Nephron (organoid): ENCODE measurements at regions not wholly inside any gene's neighbourhood (a gene's known extent, or its start where the extent isn't known, plus 50 kb on each side); places are given as distances from the start of the nearest gene placed in this dataset.
"Not testable (repeated sequence)": the region's sequence is repeated elsewhere in the genome, so short reads cannot be mapped to it uniquely, and the experiment has no call there.

Experiments used
- H3K27ac Mint-ChIP-seq, 3 experiments: 2 replicates each; pipeline ENCODE4 v1.8.0; 2020; ENCODE audit warnings: mixed read lengths in 3 of 3, mild to moderate bottlenecking in 2 of 3, moderate library complexity in 1 of 3
- H3K27me3 Mint-ChIP-seq: 2 replicates; pipeline ENCODE4 v1.8.0; 2021; ENCODE audit warnings: low read depth, mild to moderate bottlenecking, moderate library complexity, mixed read lengths
- H3K36me3 Mint-ChIP-seq: 2 replicates; pipeline ENCODE4 v1.8.0; 2020; ENCODE audit warnings: low read depth, mixed read lengths
- H3K4me1 Mint-ChIP-seq: 2 replicates; pipeline ENCODE4 v1.8.0; 2020; ENCODE audit warnings: mixed read lengths
- H3K4me3 Mint-ChIP-seq, 3 experiments: 2 replicates each; pipeline ENCODE4 v1.8.0; 2020; ENCODE audit warnings: mild to moderate bottlenecking in 3 of 3, mixed read lengths in 3 of 3, moderate library complexity in 2 of 3
- H3K9me3 Mint-ChIP-seq: 2 replicates; pipeline ENCODE4 v1.8.0; 2020; ENCODE audit warnings: mixed read lengths
- CTCF ChIP-seq, 3 experiments: fragments of 200-600 bp; sonication (generic); IDR thresholded peaks; one replicate each; pipeline ENCODE4 v1.5.0; 2021; ENCODE audit warnings: antibody characterized with exemption in 3 of 3; ENCODE audit not compliant: unreplicated experiment in 3 of 3

- no peak for TF ChIP-seq CTCF (IDR thresholded peaks at IDR 0.05; ENCODE audit: unreplicated experiment in 3 of 3)
- no peak overlapping the region for H3K27ac Mint-ChIP-seq
- no peak overlapping the region for H3K4me3 Mint-ChIP-seq
- H3K27me3 Mint-ChIP-seq = no peaks in the 10 kb centered on the region
- no peaks in the 10 kb centered on the region for H3K36me3 Mint-ChIP-seq
- peaks cover 9% of the 10 kb centered on the region for H3K9me3 Mint-ChIP-seq
- no peaks in the 10 kb centered on the region for H3K4me1 Mint-ChIP-seq
These were observed 119.5 kb upstream of the PMCH start for GRCh38 chr12:102317155-102317554.

GRCh38 chr12:102316723-102317122 is 119.1 kb upstream of the PMCH start:
- H3K9me3 Mint-ChIP-seq = peaks cover 12% of the 10 kb centered on the region
- H3K27ac Mint-ChIP-seq = no peak overlapping the region
- no peak for TF ChIP-seq CTCF (IDR thresholded peaks at IDR 0.05; ENCODE audit: unreplicated experiment in 3 of 3)
- H3K4me1 Mint-ChIP-seq = no peaks in the 10 kb centered on the region
- no peaks in the 10 kb centered on the region for H3K36me3 Mint-ChIP-seq
- H3K4me3 Mint-ChIP-seq = no peak overlapping the region
- no peaks in the 10 kb centered on the region for H3K27me3 Mint-ChIP-seq

GRCh38 chr12:102314821-102315220 is 117.2 kb upstream of the PMCH start:
- TF ChIP-seq CTCF (IDR thresholded peaks at IDR 0.05; ENCODE audit: unreplicated experiment in 3 of 3) = no peak
- no peaks in the 10 kb centered on the region for H3K27me3 Mint-ChIP-seq
- H3K9me3 Mint-ChIP-seq = peaks cover 10% of the 10 kb centered on the region
- no peaks in the 10 kb centered on the region for H3K4me1 Mint-ChIP-seq
- H3K4me3 Mint-ChIP-seq = no peak overlapping the region
- H3K27ac Mint-ChIP-seq = no peak overlapping the region
- no peaks in the 10 kb centered on the region for H3K36me3 Mint-ChIP-seq

GRCh38 chr12:102313116-102313971 is 115.7 kb upstream of the PMCH start:
- H3K36me3 Mint-ChIP-seq, H3K4me1 Mint-ChIP-seq, H3K4me3 Mint-ChIP-seq, H3K27me3 Mint-ChIP-seq, H3K27ac Mint-ChIP-seq: not testable (repeated sequence)
- peaks cover 12% of the 10 kb centered on the region for H3K9me3 Mint-ChIP-seq

GRCh38 chr12:102305486-102305885 is 107.9 kb upstream of the PMCH start:
- no peaks in the 10 kb centered on the region for H3K27me3 Mint-ChIP-seq
- peaks cover 34% of the 10 kb centered on the region for H3K9me3 Mint-ChIP-seq
- H3K4me1 Mint-ChIP-seq = no peaks in the 10 kb centered on the region
- H3K4me3 Mint-ChIP-seq = no peak overlapping the region
- H3K36me3 Mint-ChIP-seq = no peaks in the 10 kb centered on the region
- TF ChIP-seq CTCF (IDR thresholded peaks at IDR 0.05; ENCODE audit: unreplicated experiment in 3 of 3) = no peak
- no peak overlapping the region for H3K27ac Mint-ChIP-seq

- H3K27me3 Mint-ChIP-seq, H3K4me3 Mint-ChIP-seq, H3K4me1 Mint-ChIP-seq, H3K27ac Mint-ChIP-seq, H3K36me3 Mint-ChIP-seq: not testable (repeated sequence)
- H3K9me3 Mint-ChIP-seq = peaks cover 35% of the 10 kb centered on the region
These were observed 107.0 kb upstream of the PMCH start for GRCh38 chr12:102304667-102305066.

GRCh38 chr12:102302553-102302952 is 104.9 kb upstream of the PMCH start:
- H3K4me1 Mint-ChIP-seq = no peaks in the 10 kb centered on the region
- H3K27ac Mint-ChIP-seq = no peak overlapping the region
- no peaks in the 10 kb centered on the region for H3K27me3 Mint-ChIP-seq
- peaks cover 32% of the 10 kb centered on the region for H3K9me3 Mint-ChIP-seq
- H3K4me3 Mint-ChIP-seq = no peak overlapping the region
- no peak for TF ChIP-seq CTCF (IDR thresholded peaks at IDR 0.05; ENCODE audit: unreplicated experiment in 3 of 3)
- H3K36me3 Mint-ChIP-seq = no peaks in the 10 kb centered on the region
